Stomach (tissue), 8 donors: ENCODE measurements at regions not wholly inside any gene's neighbourhood (a gene's known extent, or its start where the extent isn't known, plus 50 kb on each side); places are given as distances from the start of the nearest gene placed in this dataset.
"Not testable (repeated sequence)": the region's sequence is repeated elsewhere in the genome, so short reads cannot be mapped to it uniquely, and the experiment has no call there.

Source experiments
- DNase-seq, 2 donors: peaks; one replicate each; pipeline versions ENCODE4 v3.0.0 to v3.0.0-alpha.2; 2013 to 2019
- H3K27ac ChIP-seq, 5 donors: fragments of 200-600 bp in 4 of 5; sonication (generic) in 4 of 5; one replicate each; pipeline ENCODE4 v1.5.1; 2013 to 2019; ENCODE audit warnings: mild to moderate bottlenecking in 1 of 5, moderate library complexity in 1 of 5
- H3K27me3 ChIP-seq, 3 donors: fragments of 200-600 bp; sonication (generic); one replicate each; pipeline ENCODE4 v1.5.1; 2017 to 2019; ENCODE audit warnings: mixed run types in 1 of 3
- H3K36me3 ChIP-seq, 4 donors: fragments of 200-600 bp; sonication (generic); 1 replicate in 3 of 4; 2 replicates in 1 of 4; pipeline ENCODE4 v1.5.1; 2016 to 2019
- H3K4me1 ChIP-seq, 4 donors: fragments of 200-600 bp; sonication (generic); one replicate each; pipeline ENCODE4 v1.5.1; 2016 to 2019
- H3K4me3 ChIP-seq, 4 donors: fragments of 200-600 bp; sonication (generic) in 3 of 4; one replicate each; pipeline ENCODE4 v1.5.1; 2016 to 2019; ENCODE audit warnings: mild to moderate bottlenecking in 1 of 4
- H3K9me3 ChIP-seq, 4 donors: fragments of 200-600 bp; sonication (generic); one replicate each; pipeline ENCODE4 v1.5.1; 2016 to 2019
- EP300 ChIP-seq: sonication (generic); formaldehyde crosslinking; IDR thresholded peaks from one replicate; pipeline ENCODE4 v1.6.1; 2017; ENCODE audit warnings: antibody characterized with exemption
- POLR2A ChIP-seq, 4 donors: fragments of 450-650 bp; IDR thresholded peaks; one replicate each; pipeline ENCODE4 v1.6.1; 2016; ENCODE audit warnings: antibody characterized with exemption in 4 of 4, control low read depth in 2 of 4, mild to moderate bottlenecking in 1 of 4, moderate library complexity in 1 of 4
- POLR2AphosphoS5 ChIP-seq, 3 donors: sonication (generic); formaldehyde crosslinking; IDR thresholded peaks; one replicate each; pipeline ENCODE4 v1.6.1; 2016; ENCODE audit warnings: antibody characterized with exemption in 3 of 3
- WGBS, 5 donors: extraction: QIAGEN DNeasy Blood & Tissue Kit in 3 of 5; methylation state at CpG; one replicate each; pipeline versions ENCODE4 v1.1.5 to v1.1.7; 2013 to 2018; 5-methylcytosine and 5-hydroxymethylcytosine counted together
- intact Hi-C: fragments of 100-400 bp; cut with DNase I; formaldehyde crosslinking; loops from one replicate; pipeline ENCODE4 v1.15.1; 2023; ENCODE audit warnings: low total_unique reads
- TF ChIP-seq, protein P1 (sequence below), 7 experiments: fragments of 450-650 bp in 4 of 7; fragments of 200-600 bp in 3 of 7; sonication (generic) in 3 of 7; IDR thresholded peaks; one replicate each; pipeline ENCODE4 v1.5.1; 2016 to 2019; ENCODE audit warnings: antibody characterized with exemption in 7 of 7, control low read depth in 2 of 7, mild to moderate bottlenecking in 1 of 7
- donor health status: healthy with polysubstance abuse.
- donor health status: Bipolar disorder and iron deficiency.
- donor health status: healthy.

DNA sequence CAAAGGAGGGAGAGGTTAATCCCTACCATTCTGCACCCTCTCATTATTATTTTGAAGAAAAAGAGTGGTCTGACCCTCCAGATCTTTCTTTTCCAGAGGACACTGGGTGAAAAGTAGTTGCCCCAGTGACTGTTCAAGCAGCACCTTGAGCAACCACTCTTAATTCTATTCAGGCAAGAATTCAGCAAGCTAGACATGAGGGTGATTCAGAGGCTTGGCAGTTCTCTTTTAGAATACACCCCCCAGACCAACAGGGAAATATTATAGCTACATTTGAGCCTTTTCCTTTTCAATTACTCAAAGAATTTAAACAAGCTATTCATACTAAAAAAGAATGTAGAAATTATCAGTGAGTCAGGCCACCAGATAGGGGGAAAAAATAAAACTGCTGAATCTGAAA is 178.3 kb downstream of the MRPS30 start:
- Histone ChIP-seq H3K36me3 (no peaks in the 10 kb centered on the region), H3K9me3 (peaks cover 6 to 75% (median 63%) of the 10 kb centered on the region in 4 donors), H3K4me1 (no peaks in the 10 kb centered on the region), H3K4me3 (no peak overlapping the region), H3K27ac (no peak overlapping the region), H3K27me3 (no peaks in the 10 kb centered on the region)
- intact Hi-C loops, result no loop called here
- DNase-seq, result no peak
- TF ChIP-seq EP300, result no peak
- TF ChIP-seq POLR2A (IDR thresholded peaks at IDR 0.05), result no peak
- TF ChIP-seq POLR2AphosphoS5 (IDR thresholded peaks at IDR 0.05), result no peak
- TF ChIP-seq, protein P1, sequence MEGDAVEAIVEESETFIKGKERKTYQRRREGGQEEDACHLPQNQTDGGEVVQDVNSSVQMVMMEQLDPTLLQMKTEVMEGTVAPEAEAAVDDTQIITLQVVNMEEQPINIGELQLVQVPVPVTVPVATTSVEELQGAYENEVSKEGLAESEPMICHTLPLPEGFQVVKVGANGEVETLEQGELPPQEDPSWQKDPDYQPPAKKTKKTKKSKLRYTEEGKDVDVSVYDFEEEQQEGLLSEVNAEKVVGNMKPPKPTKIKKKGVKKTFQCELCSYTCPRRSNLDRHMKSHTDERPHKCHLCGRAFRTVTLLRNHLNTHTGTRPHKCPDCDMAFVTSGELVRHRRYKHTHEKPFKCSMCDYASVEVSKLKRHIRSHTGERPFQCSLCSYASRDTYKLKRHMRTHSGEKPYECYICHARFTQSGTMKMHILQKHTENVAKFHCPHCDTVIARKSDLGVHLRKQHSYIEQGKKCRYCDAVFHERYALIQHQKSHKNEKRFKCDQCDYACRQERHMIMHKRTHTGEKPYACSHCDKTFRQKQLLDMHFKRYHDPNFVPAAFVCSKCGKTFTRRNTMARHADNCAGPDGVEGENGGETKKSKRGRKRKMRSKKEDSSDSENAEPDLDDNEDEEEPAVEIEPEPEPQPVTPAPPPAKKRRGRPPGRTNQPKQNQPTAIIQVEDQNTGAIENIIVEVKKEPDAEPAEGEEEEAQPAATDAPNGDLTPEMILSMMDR (IDR thresholded peaks at IDR 0.05), result no peak

- intact Hi-C loops, result no loop called here
- 64 to 74% (median 73%) methylated on average over 2 of the region's 2 CpGs for WGBS, 5 donors
- Histone ChIP-seq H3K27me3 (no peaks in the 10 kb centered on the region), H3K36me3 (no peaks in the 10 kb centered on the region), H3K4me3 (no peak overlapping the region), H3K4me1 (no peaks in the 10 kb centered on the region), H3K9me3 (peaks cover 0 to 35% (median 29%) of the 10 kb centered on the region in 4 donors), H3K27ac (no peak overlapping the region)
- TF ChIP-seq POLR2A (IDR thresholded peaks at IDR 0.05) (no peak), POLR2AphosphoS5 (IDR thresholded peaks at IDR 0.05) (no peak), EP300 (no peak)
- TF ChIP-seq, protein P1 (IDR thresholded peaks at IDR 0.05), result no peak
- no peak for DNase-seq
Observed at GRCh38 chr5:44991693-44992092, 182.9 kb downstream of the MRPS30 start.

GRCh38 chr5:44993286-44993685 is 184.5 kb downstream of the MRPS30 start:
- no peaks in the 10 kb centered on the region for H3K36me3 ChIP-seq
- no peak overlapping the region for H3K4me3 ChIP-seq
- H3K4me1 ChIP-seq, result no peaks in the 10 kb centered on the region
- intact Hi-C loops, result no loop called here
- TF ChIP-seq POLR2A (IDR thresholded peaks at IDR 0.05) (no peak), EP300 (no peak), POLR2AphosphoS5 (IDR thresholded peaks at IDR 0.05) (no peak)
- TF ChIP-seq, protein P1 (IDR thresholded peaks at IDR 0.05), result no peak
- no peak for DNase-seq
- H3K27me3 ChIP-seq, result no peaks in the 10 kb centered on the region
- peaks cover 0 to 22% (median 19%) of the 10 kb centered on the region in 4 donors for H3K9me3 ChIP-seq
- H3K27ac ChIP-seq, result no peak overlapping the region
- WGBS, 5 donors, result 67 to 79% (median 68%) methylated on average over 1 of the region's 1 CpG

- intact Hi-C loops, result no loop called here
- no peak for DNase-seq
- H3K9me3 ChIP-seq, result peaks cover 0 to 6% (median 0%) of the 10 kb centered on the region in 4 donors
- 74 to 93% (median 88%) methylated on average over 1 of the region's 1 CpG for WGBS, 5 donors
- TF ChIP-seq POLR2AphosphoS5 (IDR thresholded peaks at IDR 0.05) (no peak), POLR2A (IDR thresholded peaks at IDR 0.05) (no peak), EP300 (no peak)
- TF ChIP-seq, protein P1 (IDR thresholded peaks at IDR 0.05), result no peak
- H3K27ac ChIP-seq, result no peak overlapping the region
- no peaks in the 10 kb centered on the region for H3K27me3 ChIP-seq
- H3K36me3 ChIP-seq, result no peaks in the 10 kb centered on the region
- no peaks in the 10 kb centered on the region for H3K4me1 ChIP-seq
- no peak overlapping the region for H3K4me3 ChIP-seq
Observed at GRCh38 chr5:44997506-44997905, 188.8 kb downstream of the MRPS30 start.

GRCh38 chr5:45007102-45007501 is 198.4 kb downstream of the MRPS30 start:
- peaks cover 0 to 10% (median 0%) of the 10 kb centered on the region in 4 donors for H3K9me3 ChIP-seq
- H3K4me1 ChIP-seq, H3K27ac ChIP-seq, DNase-seq, H3K36me3 ChIP-seq, intact Hi-C loops, H3K4me3 ChIP-seq, H3K27me3 ChIP-seq: not testable (repeated sequence)
- 81 to 89% (median 86%) methylated on average over 6 of the region's 6 CpGs for WGBS, 5 donors
